Endothelial cell of umbilical vein (primary cell): ENCODE measurements at regions not wholly inside any gene's neighbourhood (a gene's known extent, or its start where the extent isn't known, plus 50 kb on each side); places are given as distances from the start of the nearest gene placed in this dataset.

Source experiments
- BruUV-seq: library from RNA; stranded (reverse); fragments of 400-500 nt; replicated peaks from 2 replicates; lab custom pipeline; 2021; lab: Mats Ljungman, UMichigan
- CTCF ChIA-PET: fragments of 300-600, 350-600 bp; sonication (Branson Sonifier 250); formaldehyde crosslinking; loops from one replicate; lab custom pipeline; 2021; ENCODE audit warnings: antibody characterized with exemption, inconsistent platforms; lab: Charles Lee
- POLR2A ChIA-PET: fragments of 300-600, 350-600 bp; sonication (Branson Sonifier 250); formaldehyde crosslinking; loops from one replicate; lab custom pipeline; 2021; ENCODE audit warnings: antibody characterized with exemption, inconsistent platforms; lab: Charles Lee
- DNase-seq: peaks from one replicate; pipeline ENCODE4 v3.0.0-alpha.2; 2011; ENCODE audit warnings: low read depth, low spot score
- FAIRE-seq: peaks from 2 replicates; lab custom pipeline; 2011; peaks lifted over from hg19 to GRCh38; lab: Jason Lieb, UNC
- H2AFZ ChIP-seq: 2 replicates; pipeline ENCODE4 v1.6.0; 2012; ENCODE audit warnings: low read depth, low read length, control low read depth, inconsistent platforms
- H3K27ac ChIP-seq: 2 replicates; pipeline ENCODE4 v1.5.1; 2011; ENCODE audit warnings: low read depth, mild to moderate bottlenecking, control low read depth, low read length, moderate library complexity; ENCODE audit not compliant: insufficient read depth
- H3K27me3 ChIP-seq, 2 experiments: 2 replicates each; pipeline versions ENCODE4 v1.6.0 to v1.6.1; 2011; ENCODE audit warnings: low read length in 2 of 2, mixed read lengths in 1 of 2; ENCODE audit not compliant: control insufficient read depth in 2 of 2, insufficient read depth in 2 of 2
- H3K36me3 ChIP-seq, 2 experiments: 2 replicates in 1 of 2; 3 replicates in 1 of 2; pipeline ENCODE4 v1.5.1; 2011; ENCODE audit warnings: low read length in 2 of 2, mild to moderate bottlenecking in 1 of 2, moderate library complexity in 1 of 2; ENCODE audit not compliant: control insufficient read depth in 2 of 2, insufficient read depth in 2 of 2; ENCODE audit errors: extremely low read depth in 1 of 2
- H3K4me1 ChIP-seq: 3 replicates; pipeline ENCODE4 v1.5.1; 2011; ENCODE audit warnings: mild to moderate bottlenecking, low read length; ENCODE audit not compliant: control insufficient read depth, insufficient read depth; ENCODE audit errors: extremely low read depth
- H3K4me2 ChIP-seq: 2 replicates; pipeline ENCODE4 v1.6.1; 2011; ENCODE audit warnings: low read length, control low read depth, mixed read lengths; ENCODE audit not compliant: insufficient read depth
- H3K4me3 ChIP-seq, 3 experiments: fragments of 200-600 bp in 1 of 3; sonication (generic), shearing (Covaris generic) in 1 of 3; replicated peaks in 1 of 3; 2 replicates each; pipeline ENCODE4 v1.5.1; 2011 to 2016; ENCODE audit warnings: control low read depth in 3 of 3, low read length in 3 of 3, mild to moderate bottlenecking in 2 of 3, inconsistent platforms in 1 of 3, low read depth in 1 of 3, moderate library complexity in 1 of 3; ENCODE audit not compliant: insufficient read depth in 1 of 3
- H3K79me2 ChIP-seq: 2 replicates; pipeline ENCODE4 v1.6.0; 2012; ENCODE audit warnings: low read length, inconsistent platforms; ENCODE audit not compliant: control insufficient read depth, insufficient read depth
- H3K9ac ChIP-seq: replicated peaks from 2 replicates; pipeline ENCODE3; 2011; ENCODE audit warnings: low read length, control low read depth; ENCODE audit not compliant: insufficient read depth; ENCODE audit errors: extremely low read depth
- H3K9me1 ChIP-seq: replicated peaks from 3 replicates; pipeline ENCODE4 v1.6.0; 2011; ENCODE audit warnings: mild to moderate bottlenecking, low read length; ENCODE audit not compliant: control insufficient read depth, insufficient read depth; ENCODE audit errors: extremely low read depth
- H3K9me3 ChIP-seq: replicated peaks from 2 replicates; pipeline ENCODE4 v1.5.1; 2012; ENCODE audit warnings: low read length, inconsistent platforms; ENCODE audit not compliant: control insufficient read depth, insufficient read depth
- H4K20me1 ChIP-seq: replicated peaks from 2 replicates; pipeline ENCODE3; 2011; ENCODE audit warnings: mild to moderate bottlenecking, low read length; ENCODE audit not compliant: control insufficient read depth, insufficient read depth; ENCODE audit errors: extremely low read depth
- EZH2 ChIP-seq: IDR thresholded peaks from 2 replicates; pipeline ENCODE4 v1.6.1; 2012; ENCODE audit warnings: borderline replicate concordance, low read depth, mild to moderate bottlenecking, moderate library complexity, low read length, inconsistent platforms; ENCODE audit not compliant: severe bottlenecking
- FOS ChIP-seq: IDR thresholded peaks from 2 replicates; pipeline ENCODE4 v1.6.1; 2011; ENCODE audit warnings: mild to moderate bottlenecking, low read length, moderate library complexity, borderline replicate concordance; ENCODE audit not compliant: insufficient read depth
- GATA2 ChIP-seq: IDR thresholded peaks from 2 replicates; pipeline ENCODE4 v1.7.0; 2011; ENCODE audit warnings: low read depth, mild to moderate bottlenecking, moderate library complexity, mixed read lengths, low read length; ENCODE audit not compliant: insufficient read length, insufficient read depth
- JUN ChIP-seq: IDR thresholded peaks from 2 replicates; pipeline ENCODE4 v1.6.1; 2011; ENCODE audit warnings: borderline replicate concordance, low read depth; ENCODE audit not compliant: insufficient read length, insufficient read depth
- MYC ChIP-seq: IDR thresholded peaks from one replicate; pipeline ENCODE4 v1.6.1; 2011; ENCODE audit warnings: mild to moderate bottlenecking, low read depth, low read length
- POLR2A ChIP-seq: IDR thresholded peaks from 2 replicates; pipeline ENCODE4 v1.6.1; 2012; ENCODE audit warnings: low read depth, mild to moderate bottlenecking, control low read depth, low read length
- POLR2AphosphoS5 ChIP-seq: IDR thresholded peaks from 2 replicates; pipeline ENCODE4 v1.6.1; 2012; ENCODE audit warnings: low read depth, mild to moderate bottlenecking, control low read depth, low read length, moderate library complexity; ENCODE audit not compliant: insufficient read depth
- dilution Hi-C: fragments of 300-500 bp; cut with MboI; formaldehyde crosslinking; loops from one replicate; pipeline ENCODE4 v1.15.0; 2019; ENCODE audit warnings: low sequenced_read_pairs; ENCODE audit not compliant: extremely low pct_ligation_motif_present
- intact Hi-C: fragments of 100-400 bp; cut with micrococcal nuclease; formaldehyde crosslinking; loops from one replicate; pipeline ENCODE4 v1.10.0; 2022
- TF ChIP-seq, protein P1 (sequence below), 2 donors: IDR thresholded peaks; 1 replicate in 1 of 2; 2 replicates in 1 of 2; pipeline ENCODE4 v1.5.1; 2011; ENCODE audit warnings: low read length in 2 of 2, mild to moderate bottlenecking in 2 of 2, moderate library complexity in 2 of 2, control low read depth in 1 of 2, inconsistent platforms in 1 of 2, low read depth in 1 of 2; ENCODE audit not compliant: insufficient read depth in 1 of 2; ENCODE audit errors: extremely low read depth in 1 of 2
- TF ChIP-seq, protein P2 (sequence below): IDR thresholded peaks from 2 replicates; pipeline ENCODE4 v1.6.1; 2011; ENCODE audit not compliant: insufficient read depth, insufficient read length

DNA sequence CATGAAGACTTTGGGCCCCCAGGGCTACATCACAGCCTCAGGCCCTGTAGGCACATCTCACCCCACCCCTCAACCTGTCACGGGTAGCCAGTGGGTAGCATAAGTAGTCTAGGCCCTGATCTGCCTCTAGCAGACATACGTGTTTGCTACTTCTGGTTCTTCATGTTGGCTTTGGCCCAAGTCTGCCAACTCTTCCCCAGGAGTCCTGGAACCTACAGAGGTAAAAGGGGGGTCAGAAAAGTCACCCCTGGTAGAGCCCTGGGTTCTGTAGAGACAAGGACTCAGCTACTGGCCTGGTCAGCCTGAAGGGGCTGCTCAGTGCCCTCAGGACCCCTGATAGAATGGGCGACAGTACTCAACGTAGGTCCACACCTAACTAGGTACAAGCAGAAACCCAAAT lies 67.5 kb upstream of the UNC5B start:
- H3K4me2 ChIP-seq = no peak overlapping the region
- H3K27ac ChIP-seq = no peak overlapping the region
- no peaks in the 10 kb centered on the region for H3K79me2 ChIP-seq
- ChIA-PET CTCF (no interaction called here), POLR2A (no interaction called here)
- no peaks in the 10 kb centered on the region for H4K20me1 ChIP-seq
- TF ChIP-seq EZH2 (no peak), JUN (no peak), FOS (no peak), GATA2 (no peak), POLR2AphosphoS5 (no peak), MYC (no peak), POLR2A (no peak)
- TF ChIP-seq, protein P1, sequence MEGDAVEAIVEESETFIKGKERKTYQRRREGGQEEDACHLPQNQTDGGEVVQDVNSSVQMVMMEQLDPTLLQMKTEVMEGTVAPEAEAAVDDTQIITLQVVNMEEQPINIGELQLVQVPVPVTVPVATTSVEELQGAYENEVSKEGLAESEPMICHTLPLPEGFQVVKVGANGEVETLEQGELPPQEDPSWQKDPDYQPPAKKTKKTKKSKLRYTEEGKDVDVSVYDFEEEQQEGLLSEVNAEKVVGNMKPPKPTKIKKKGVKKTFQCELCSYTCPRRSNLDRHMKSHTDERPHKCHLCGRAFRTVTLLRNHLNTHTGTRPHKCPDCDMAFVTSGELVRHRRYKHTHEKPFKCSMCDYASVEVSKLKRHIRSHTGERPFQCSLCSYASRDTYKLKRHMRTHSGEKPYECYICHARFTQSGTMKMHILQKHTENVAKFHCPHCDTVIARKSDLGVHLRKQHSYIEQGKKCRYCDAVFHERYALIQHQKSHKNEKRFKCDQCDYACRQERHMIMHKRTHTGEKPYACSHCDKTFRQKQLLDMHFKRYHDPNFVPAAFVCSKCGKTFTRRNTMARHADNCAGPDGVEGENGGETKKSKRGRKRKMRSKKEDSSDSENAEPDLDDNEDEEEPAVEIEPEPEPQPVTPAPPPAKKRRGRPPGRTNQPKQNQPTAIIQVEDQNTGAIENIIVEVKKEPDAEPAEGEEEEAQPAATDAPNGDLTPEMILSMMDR (IDR thresholded peaks at IDR 0.05; ENCODE audit: extremely low read depth in 1 of 2, insufficient read depth in 1 of 2, low read depth in 1 of 2, low read length in 2 of 2) = no peak
- TF ChIP-seq, protein P2, sequence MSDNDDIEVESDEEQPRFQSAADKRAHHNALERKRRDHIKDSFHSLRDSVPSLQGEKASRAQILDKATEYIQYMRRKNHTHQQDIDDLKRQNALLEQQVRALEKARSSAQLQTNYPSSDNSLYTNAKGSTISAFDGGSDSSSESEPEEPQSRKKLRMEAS = no peak
- BruUV-seq = no TSS peak
- H3K36me3 ChIP-seq = no peaks in the 10 kb centered on the region
- FAIRE-seq (no peak), DNase-seq (no peak)
- peaks cover 12 to 21% of the 10 kb centered on the region in 2 experiments for H3K27me3 ChIP-seq
- no peak overlapping the region for H2AFZ ChIP-seq
- H3K9me1 ChIP-seq = no peaks in the 10 kb centered on the region
- H3K4me1 ChIP-seq = no peaks in the 10 kb centered on the region
- dilution Hi-C loops (no loop called here), intact Hi-C loops (no loop called here)
- no peak overlapping the region for H3K4me3 ChIP-seq
- no peak overlapping the region for H3K9ac ChIP-seq
- no peaks in the 10 kb centered on the region for H3K9me3 ChIP-seq
